ENCODE measurements at regions not wholly inside any gene's neighbourhood (a gene's known extent, or its start where the extent isn't known, plus 50 kb on each side); places are given as distances from the start of the nearest gene placed in this dataset.

DNA sequence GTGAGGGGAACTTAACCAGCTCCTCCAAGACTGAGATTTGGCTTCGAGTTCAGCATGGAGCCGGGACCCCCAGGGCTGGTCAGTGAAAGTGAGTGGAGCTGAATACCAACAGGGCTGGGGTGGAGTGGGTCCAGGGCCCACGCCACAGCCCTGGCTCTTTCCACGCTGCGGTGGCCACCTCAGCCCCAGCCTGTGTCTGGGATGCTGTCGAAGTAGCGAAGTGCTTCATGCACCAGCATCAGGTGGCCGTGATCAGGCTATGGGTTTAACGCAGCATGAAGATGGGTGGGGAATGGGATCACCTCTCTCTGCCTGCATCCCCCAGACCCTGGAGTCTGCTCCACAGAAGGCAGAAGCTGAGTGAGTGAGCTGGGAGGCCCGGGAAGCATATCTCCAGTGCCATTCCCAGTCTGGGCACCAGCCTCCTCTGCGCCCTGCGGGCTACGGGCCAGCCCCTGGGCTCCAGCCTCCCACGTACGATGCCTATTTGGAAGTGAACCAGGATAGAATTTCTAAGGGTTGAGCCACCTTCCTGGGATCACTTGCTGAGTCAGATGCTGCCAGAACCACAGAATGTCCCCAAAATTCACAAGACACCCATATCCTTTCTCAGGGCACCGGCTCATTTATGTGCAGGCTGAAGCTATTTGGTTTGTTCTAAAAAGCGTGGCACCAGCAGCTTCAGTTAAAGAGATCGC, 131.1 kb upstream of the CHST15 start:
- Histone ChIP-seq H2BK20ac (ENCODE audit: low read depth, low read length, poor library complexity, severe bottlenecking) (no peak overlapping the region), H3K9me3 (ENCODE audit: control insufficient read depth, low read depth, low read length) (no peaks in the 10 kb centered on the region), H3K14ac (ENCODE audit: insufficient read depth, low read length) (no peak overlapping the region; the same call in 1 of the 2 replicates), H3K9ac (ENCODE audit: extremely low read depth, insufficient read length, low read length) (no peak overlapping the region), H2BK15ac (ENCODE audit: low read depth, low read length) (no peak overlapping the region), H3K4ac (ENCODE audit: low read depth, low read length) (no peak overlapping the region), H3K4me1 (ENCODE audit: insufficient read depth, low read length) (0 out of 2 replicates have a peak, but pooled peaks cover 2% of the 10 kb centered on the region), H3K18ac (ENCODE audit: insufficient read length, low read depth, low read length) (no peak overlapping the region), H3K23ac (ENCODE audit: insufficient read length, low read depth, low read length) (no peak overlapping the region), H2AFZ (ENCODE audit: low read length) (no peak overlapping the region), H2BK120ac (ENCODE audit: low read depth, low read length, poor library complexity, severe bottlenecking) (no peak overlapping the region), H2BK12ac (ENCODE audit: insufficient read length, low read depth, low read length) (no peak overlapping the region), H4K8ac (replicated peaks; ENCODE audit: insufficient read length, low read depth, low read length) (no peak overlapping the region), H4K91ac (ENCODE audit: insufficient read length, low read depth, low read length) (no peak overlapping the region), H3K27ac (ENCODE audit: insufficient read length, low read depth, low read length) (no peak overlapping the region), H3T11ph (ENCODE audit: low read length) (no peak overlapping the region), H3K79me2 (ENCODE audit: insufficient read depth, low read length) (no peaks in the 10 kb centered on the region), H3K27me3 (ENCODE audit: insufficient read depth, low read length) (no peaks in the 10 kb centered on the region), H3K79me1 (ENCODE audit: insufficient read depth, low read depth, low read length, poor library complexity, severe bottlenecking) (no peaks in the 10 kb centered on the region), H4K5ac (ENCODE audit: insufficient read length, low read depth, low read length) (no peak overlapping the region), H3K4me2 (ENCODE audit: insufficient read depth, insufficient read length, low read length) (no peak overlapping the region), H3K56ac (ENCODE audit: insufficient read length, low read depth, low read length) (no peak overlapping the region), H3K23me2 (ENCODE audit: insufficient read length, low read depth, low read length, poor library complexity, severe bottlenecking) (peaks cover 2% of the 10 kb centered on the region), H2BK5ac (ENCODE audit: insufficient read length, low read length) (no peak overlapping the region), H4K20me1 (ENCODE audit: control insufficient read depth, insufficient read depth, insufficient read length) (no peaks in the 10 kb centered on the region), H2AK5ac (ENCODE audit: insufficient read length, low read length) (no peak overlapping the region)
- Mint-ChIP-seq H3K27me3 (ENCODE audit: low read depth) (no peaks in the 10 kb centered on the region; the same call in 1 of the 2 replicates), H3K4me3 (no peak overlapping the region), H3K9me3 (peaks cover 31% of the 10 kb centered on the region in 2 experiments), H3K36me3 (ENCODE audit: insufficient read depth in 1 of 3, low read depth in 3 of 3) (peaks cover 0 to 8% (median 0%) of the 10 kb centered on the region in 3 experiments; a peak in 2 of 7 replicates), H3K27ac (no peak overlapping the region; a peak in 1 of 7 replicates), H3K4me1 (peaks cover 12 to 18% of the 10 kb centered on the region in 2 experiments)
- no peak for DNase-seq
- TF ChIP-seq, protein P1, sequence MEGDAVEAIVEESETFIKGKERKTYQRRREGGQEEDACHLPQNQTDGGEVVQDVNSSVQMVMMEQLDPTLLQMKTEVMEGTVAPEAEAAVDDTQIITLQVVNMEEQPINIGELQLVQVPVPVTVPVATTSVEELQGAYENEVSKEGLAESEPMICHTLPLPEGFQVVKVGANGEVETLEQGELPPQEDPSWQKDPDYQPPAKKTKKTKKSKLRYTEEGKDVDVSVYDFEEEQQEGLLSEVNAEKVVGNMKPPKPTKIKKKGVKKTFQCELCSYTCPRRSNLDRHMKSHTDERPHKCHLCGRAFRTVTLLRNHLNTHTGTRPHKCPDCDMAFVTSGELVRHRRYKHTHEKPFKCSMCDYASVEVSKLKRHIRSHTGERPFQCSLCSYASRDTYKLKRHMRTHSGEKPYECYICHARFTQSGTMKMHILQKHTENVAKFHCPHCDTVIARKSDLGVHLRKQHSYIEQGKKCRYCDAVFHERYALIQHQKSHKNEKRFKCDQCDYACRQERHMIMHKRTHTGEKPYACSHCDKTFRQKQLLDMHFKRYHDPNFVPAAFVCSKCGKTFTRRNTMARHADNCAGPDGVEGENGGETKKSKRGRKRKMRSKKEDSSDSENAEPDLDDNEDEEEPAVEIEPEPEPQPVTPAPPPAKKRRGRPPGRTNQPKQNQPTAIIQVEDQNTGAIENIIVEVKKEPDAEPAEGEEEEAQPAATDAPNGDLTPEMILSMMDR (conservative IDR thresholded peaks at IDR 0.05) = no peak
- WGBS (ENCODE audit: extremely low coverage, insufficient read length, low lambda C conversion rate) = no CpG with 5 or more reads among the region's 18 CpGs
